Medulla oblongata (tissue), 1 donor: ENCODE measurements at regions not wholly inside any gene's neighbourhood (a gene's known extent, or its start where the extent isn't known, plus 50 kb on each side); places are given as distances from the start of the nearest gene placed in this dataset.

Experiments
- DNase-seq: peaks from one replicate; pipeline ENCODE4 v3.0.0-alpha.2; 2015; ENCODE audit errors: extremely low spot score

DNA sequence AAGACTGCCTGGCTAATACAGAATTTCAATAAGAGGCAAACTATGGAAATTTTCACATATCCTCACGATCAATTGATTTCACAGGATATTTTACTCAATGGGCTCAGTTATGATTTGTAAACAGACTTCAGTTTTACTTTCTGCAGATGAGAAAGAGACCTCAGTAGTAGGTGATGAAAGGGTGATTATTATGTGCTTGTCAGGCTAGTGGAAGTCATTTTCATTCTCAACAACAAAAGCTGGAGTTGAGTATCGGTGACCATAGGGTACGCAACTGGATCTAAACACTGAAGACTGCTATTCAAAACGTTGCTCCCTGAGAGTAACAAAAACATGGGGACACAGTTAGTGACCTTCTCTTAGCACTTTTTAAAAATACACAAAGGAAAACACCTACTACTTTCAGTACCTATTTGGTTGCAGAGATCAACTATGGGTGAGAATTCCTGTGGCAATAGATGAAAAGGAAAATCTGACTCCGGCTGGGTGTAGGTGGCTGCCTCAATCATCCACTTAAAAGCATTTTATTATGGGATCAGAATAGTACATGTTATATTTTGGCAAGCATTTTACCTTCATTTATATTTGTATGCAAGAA, 126.2 kb upstream of the VRK2 start:
- DNase-seq: no peak

DNA sequence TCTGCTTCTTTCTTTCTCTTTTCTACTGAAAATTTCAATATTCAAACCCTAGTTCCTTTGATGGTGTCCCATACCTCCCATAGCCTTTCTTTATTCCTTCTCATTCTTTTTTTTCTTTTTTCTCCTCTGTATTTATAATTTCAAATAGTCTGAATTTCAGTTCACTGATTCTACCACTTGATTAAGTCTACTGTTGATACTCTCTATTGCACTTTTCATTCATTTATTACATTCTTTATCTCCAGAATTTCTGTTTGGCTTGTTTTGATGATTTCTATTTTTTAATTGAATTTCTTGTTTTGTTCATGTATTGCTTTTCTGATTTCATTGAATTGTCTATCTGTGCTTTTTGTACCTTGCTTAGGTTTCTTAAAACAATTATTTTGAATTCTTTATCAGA, 111.9 kb upstream of the VRK2 start:
- no peak for DNase-seq

DNA sequence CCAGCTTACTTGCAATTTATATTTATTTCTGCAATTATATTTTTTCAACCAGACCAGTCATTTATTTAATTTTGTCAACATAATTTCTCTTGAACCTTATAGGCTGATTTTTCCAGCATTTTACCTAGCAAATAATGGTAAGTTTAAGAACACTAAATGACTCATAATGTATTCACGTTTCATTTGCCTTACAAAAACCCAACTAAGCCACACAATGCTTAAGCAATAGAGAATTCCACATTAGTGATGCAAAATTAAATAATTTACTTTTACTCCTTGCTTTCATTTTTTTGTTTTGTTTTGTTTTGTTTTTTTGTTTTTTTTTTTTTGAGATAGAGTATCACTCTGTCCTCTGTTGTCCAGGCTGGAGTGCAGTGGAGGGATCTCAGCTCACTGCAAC, 110.4 kb upstream of the VRK2 start:
- no peak for DNase-seq

DNA sequence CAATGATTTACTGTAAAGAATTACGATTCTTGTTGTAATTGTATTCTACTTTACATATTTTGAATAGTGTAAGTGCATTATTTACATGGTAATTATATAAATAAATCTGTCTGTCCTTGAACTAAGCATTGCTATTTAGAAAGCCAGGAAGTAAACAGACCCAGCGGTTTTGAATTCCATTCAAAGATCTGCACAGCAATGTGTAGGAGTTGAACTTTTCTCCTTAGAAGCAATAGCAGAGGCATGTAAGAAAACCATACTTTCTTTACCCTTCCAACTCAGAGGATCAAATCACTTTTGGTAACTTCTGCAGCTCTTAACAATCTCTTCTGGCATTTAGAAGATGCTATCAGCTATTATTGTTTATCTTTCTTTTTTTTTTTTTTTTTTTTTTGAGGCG, 109.2 kb upstream of the VRK2 start:
- DNase-seq: no peak

DNA sequence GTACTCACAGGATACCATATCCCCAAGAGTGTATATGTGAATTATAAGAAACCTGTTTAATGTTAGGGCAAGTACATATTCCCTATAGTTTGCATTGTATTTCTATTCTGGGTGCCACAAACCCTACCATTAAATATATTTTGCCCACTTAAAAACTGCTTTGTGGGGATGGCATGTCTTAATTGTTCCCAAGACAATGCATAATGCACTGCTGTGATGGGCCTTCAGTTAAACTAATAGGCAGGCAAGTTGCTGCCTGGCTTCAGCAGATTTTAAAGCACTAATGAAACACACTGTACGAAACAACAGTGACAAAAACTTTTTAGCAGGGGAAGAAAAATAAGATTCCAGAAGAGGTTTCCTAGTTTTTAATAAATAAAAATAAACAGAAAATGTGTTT, 104.8 kb upstream of the VRK2 start:
- DNase-seq: peak; percentile 26

DNA sequence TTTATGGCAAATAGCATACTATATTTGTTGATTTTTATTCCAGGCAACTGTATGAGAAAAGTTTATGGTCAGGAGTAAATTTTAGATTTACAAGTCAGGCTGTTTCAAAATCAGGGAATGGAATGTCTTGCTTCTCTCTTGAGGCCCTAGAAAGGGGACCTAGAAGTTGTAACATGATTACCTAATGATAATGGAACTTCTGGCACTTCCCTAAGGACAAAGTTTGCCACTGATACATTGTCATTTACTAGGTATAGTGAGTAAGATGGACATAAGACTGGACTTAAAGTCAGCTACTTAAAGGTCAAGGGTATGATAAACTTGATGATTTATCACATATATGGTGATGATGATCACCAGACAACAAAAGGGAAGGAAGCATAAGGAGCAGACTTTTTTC, 103.3 kb upstream of the VRK2 start:
- DNase-seq: no peak

DNA sequence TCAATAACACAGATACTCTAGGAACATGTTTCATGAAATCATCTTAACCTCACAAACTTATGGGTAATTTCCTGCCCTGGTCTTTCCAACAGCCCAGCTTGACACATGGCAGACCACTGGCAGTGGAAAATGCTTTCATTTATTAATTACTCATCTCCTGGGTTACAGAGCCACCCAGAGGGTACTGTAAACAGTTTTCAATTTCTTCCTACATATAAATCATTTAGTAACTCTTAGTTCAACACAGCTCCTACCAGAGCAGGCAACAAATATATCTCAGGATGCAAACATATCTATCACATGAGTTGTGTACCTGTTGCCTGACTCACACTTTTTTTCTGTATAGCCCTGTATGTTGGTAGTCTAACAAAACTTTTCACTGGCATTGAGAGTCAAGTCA, 99.2 kb upstream of the VRK2 start:
- no peak for DNase-seq

DNA sequence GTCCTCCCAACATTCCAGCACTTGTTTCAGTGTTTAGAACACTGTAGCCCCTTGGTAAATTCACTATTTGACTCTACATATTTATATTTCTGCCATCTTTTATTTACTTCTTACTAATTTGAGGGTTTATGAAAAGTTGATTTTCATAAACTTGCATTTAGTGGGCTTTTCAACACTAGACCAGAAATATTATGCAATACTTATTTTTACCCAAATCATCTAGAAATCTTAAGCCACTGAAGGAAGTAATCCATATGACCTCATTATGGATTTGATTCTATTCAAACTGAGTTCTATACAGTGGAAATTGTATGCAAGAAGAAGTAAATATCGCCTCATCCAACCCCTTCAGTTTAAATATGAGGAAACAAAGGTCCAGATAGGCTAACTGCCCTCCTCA, 92.6 kb upstream of the VRK2 start:
- no peak for DNase-seq

DNA sequence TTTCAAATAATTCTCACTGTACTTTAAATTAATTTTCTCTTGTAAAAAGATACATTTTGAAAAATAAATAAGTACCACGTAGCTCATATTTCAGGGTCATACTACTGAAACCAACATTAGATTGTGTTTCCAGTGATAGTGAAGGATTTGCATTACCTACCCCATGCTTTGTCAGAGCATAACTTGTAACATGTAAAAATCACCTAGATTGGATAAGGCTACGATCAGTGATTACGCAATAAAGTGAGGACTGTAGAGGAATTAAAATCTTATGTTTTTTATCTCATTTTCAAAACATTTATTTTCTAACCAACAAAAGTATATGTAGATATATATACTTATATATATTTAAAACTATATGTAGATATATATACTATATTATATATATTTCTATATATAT, 89.4 kb upstream of the VRK2 start:
- DNase-seq: no peak

DNA sequence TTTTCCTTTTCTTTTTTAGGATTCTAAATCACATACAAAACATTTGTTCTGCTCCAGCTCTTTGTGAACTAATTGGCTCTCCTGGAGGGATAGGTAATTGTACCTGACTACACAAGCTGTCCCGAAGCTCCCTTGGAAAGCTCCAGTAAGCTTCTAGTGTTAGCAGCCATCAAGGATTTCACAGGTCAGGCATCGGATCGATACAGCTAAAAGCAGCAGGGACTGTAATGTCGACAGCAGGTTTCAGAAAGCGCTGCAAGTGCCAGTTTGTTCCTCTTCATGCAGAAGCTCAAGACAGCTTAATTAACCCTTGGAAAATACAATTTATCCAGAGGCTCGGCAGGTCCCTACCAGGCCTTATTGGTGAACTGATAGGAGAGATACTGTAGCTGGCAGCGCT, 87.2 kb upstream of the VRK2 start:
- no peak for DNase-seq

DNA sequence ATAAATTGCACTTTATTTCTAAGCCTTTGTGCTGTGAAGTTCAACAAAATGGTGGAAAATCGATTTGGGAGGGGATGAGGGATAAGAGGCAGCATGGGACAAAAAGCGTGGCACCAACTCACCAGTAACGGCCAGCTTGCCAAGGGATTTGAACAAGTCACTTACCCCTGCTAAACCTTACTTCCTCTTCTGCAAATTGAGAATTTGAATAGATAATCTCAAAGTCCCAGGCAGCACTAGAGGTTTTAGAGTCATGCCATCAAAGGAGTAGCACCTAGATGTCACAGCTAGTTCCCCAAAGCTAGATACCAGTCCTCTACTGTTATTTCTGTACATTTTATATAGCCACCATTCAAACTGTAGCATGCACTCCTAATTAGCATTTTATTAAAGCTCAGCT, 83.7 kb upstream of the VRK2 start:
- DNase-seq: no peak

DNA sequence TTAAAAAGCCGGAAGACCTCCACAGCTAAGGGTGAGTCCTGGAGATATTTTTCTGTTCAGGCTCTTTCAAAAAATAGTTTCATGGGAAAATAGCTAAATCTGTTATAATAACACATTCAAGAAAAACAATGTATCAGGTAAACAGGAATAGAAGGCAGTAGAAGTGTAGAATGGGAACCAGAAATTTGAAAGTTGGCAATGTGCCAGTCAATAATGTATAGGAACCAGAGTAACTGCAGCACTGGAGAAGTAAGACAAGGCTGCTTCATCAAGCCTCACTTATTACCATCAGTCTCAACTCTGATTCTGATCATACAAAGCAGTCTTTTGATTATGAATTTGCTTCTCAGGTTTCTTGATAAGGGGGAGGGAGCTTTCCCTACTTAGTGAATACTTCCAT, 81.4 kb upstream of the VRK2 start:
- DNase-seq: no peak

DNA sequence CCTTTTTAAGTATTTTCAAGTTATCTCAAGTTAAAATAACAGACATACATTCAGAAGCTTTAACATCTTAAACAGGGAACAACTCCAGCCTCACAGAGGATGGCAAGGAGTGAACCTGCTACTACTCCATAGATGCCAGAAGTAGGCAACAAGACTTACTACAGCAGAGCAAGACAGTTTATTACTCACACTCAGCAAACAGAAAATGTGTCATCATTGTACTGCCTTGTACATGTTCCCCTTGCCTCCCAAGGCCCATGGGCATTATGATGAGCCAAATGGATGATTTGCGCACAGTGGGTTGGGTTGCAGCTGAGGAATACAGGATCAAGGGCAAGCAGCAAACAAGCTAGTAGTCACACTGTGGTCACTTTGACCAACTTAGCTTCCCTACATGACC, 80.6 kb upstream of the VRK2 start:
- DNase-seq: no peak

DNA sequence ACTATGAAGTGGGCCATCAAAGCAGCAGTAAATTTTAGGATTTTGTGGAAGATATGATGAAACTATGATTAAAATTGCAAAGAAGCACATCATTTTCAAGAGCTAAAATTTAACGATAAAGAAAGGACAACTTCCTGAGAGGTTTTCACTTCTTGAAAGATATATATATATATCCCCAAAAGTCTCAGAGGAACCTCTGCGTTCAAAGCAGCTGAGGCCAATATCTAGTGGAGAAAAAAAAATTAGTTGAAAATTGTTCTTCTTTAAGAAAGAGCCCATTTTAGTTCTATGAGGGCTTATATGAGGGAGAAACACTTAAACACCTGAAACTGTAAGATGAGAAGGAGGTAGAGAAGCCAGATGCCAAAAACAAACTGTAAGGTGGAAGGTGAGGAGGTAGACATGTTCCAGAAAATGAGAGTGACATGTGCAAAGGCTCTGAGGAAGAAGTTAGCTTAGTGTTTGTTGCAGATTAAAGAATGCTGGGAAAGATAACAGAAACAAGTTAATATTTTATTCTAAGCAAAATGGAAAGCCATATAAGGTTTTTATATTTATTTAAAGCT, 72.9 kb upstream of the VRK2 start:
- no peak for DNase-seq

DNA sequence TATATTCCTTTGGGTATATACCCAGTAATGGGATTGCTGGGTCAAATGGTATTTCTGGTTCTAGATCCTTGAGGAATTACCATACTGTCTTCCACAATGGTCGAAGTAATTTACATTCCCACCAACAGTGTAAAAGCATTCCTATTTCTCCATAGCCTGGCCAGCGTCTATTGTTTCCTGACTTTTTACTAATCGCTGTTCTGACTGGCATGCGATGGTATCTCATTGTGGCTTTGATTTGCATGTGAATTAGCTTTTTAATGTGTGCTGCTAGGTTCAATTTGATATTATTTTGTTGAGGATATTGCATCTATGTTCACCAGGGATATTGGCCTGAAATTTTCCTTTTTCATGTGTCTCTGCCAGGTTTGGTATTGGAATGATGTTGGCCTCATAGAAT, 67.4 kb upstream of the VRK2 start:
- DNase-seq: no peak

DNA sequence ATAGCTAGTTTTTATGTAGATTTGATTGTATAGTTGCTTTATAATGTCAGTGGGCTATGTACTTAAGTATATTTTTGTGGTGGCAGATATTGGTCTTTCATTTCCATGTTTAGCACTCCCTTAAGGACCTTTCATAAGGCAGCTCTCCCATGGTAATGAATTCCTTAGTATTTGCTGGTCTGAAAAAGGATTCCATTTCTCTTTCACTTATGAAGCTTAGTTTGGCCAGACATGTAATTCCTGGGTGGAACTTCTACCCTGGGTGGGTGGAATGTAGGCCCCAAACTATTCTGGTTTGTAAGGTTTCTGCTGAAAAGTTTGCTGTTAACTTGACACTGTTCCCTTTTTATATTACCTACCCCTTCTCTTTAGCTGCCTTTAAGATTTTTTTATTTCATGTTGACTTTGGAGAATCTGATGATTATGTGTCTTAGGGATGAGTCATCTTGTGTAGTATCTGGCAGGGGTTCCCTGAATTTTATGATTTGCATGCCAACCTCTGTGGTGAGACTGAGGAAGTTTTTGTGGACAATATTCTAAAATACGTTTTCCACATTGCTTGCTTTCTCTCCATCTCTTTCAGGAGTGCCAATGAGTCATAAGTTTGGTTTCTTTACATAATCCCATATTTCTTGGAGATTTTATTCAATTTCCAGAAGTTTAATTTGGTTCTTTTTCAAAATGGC, 65.4 kb upstream of the VRK2 start:
- no peak for DNase-seq

DNA sequence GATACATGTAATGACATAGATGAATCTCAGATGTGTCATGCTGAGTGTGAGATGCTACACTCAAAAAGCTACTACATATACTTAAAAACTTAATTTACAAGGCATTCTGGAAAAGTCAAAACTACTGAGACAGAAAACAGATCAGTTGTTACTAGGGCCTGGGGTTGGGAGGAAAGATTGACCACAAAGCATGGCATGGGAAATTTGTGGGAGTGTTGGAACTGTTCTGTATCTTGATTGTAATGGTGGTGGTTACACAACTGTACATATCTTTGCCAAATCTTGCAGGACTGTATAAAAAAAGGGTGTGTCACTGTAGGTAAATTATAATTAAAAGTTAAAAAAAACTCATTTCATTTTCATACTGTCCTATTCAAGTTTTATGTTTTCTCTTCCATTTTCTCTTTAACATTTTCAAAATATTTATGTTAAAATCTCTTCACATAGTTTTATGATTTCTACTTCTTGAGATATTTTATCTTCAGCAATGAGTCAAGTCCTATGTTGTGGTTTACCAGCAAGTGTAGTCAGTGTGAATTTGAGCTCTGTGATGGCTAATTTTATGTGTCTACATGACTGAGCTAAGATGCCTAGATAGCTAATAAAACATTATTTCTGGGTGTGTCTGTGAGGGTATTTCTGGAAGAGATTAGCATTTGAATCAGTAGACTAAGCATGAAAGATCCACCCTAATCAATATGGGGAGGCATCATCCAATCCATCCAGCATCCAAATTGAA, 58.6 kb upstream of the VRK2 start:
- DNase-seq: no peak

DNA sequence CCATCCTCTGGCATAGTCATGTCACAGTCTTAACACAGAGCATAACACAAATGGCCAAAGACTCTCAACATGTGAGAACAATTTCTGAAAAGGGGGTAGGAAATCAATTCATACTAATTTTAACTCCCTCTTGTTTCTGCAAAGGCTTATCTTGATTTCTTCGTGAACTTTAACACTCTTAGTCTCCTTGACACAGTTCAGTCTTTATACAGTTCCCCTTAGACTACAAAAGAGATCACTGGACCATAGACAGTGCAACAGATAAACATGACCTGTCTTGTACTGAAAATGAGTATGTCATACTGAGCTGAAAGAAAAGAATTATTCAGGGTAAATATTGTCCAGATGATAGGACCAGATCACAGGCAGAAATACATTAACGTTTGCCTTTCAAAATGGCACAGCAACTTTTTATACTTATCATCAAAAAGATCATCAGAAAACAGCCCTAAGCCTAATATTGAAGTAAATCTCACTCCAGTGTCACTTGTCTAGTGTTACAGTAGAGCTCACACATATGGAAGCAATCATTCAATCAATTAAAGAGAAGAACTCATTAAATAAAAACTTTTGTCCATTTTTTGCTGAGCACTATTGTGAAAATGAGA, 56.4 kb upstream of the VRK2 start:
- no peak for DNase-seq
